A549 (cell line): ENCODE measurements at regions not wholly inside any gene's neighbourhood (a gene's known extent, or its start where the extent isn't known, plus 50 kb on each side); places are given as distances from the start of the nearest gene placed in this dataset.

Experiments
- ATAC-seq, 2 experiments: fragments of 200-7000 bp in 1 of 2; fragments of >200 bp in 1 of 2; cut with Nextera tagmentation in 1 of 2; cut with Tn5 transposase in 1 of 2; 3 replicates each; pipeline versions ENCODE4 v1.8.0 to v1.9.1; 2018 to 2020; ENCODE audit warnings: mild to moderate bottlenecking in 1 of 2, moderate library complexity in 1 of 2
- CTCF ChIA-PET: fragments of 300-600 bp; sonication (Branson Sonifier 250); formaldehyde crosslinking; extraction: SDS; loops from one replicate; lab custom pipeline; 2021; ENCODE audit warnings: antibody characterized with exemption, inconsistent platforms; lab: Yijun Ruan, JAX
- POLR2A ChIA-PET: fragments of 350-600 bp; formaldehyde crosslinking; extraction: SDS; loops from one replicate; lab custom pipeline; 2021; ENCODE audit warnings: antibody characterized with exemption, inconsistent platforms; lab: Yijun Ruan, JAX
- DNase-seq, 2 experiments: peaks; one replicate each; pipeline versions ENCODE4 v3.0.0 to v3.0.0-alpha.2; 2011 to 2016; ENCODE audit warnings: low read depth in 1 of 2, low spot score in 1 of 2
- FAIRE-seq: peaks from 2 replicates; lab custom pipeline; 2011; peaks lifted over from hg19 to GRCh38; lab: Jason Lieb, UNC
- H3K27ac ChIP-seq, 2 experiments: fragments of >200 bp; sonication (Bioruptor Twin); formaldehyde crosslinking; 3 replicates each; pipeline ENCODE4 v1.5.1; 2016 to 2017
- H3K4me1 ChIP-seq: fragments of >200 bp; sonication (Bioruptor Twin); formaldehyde crosslinking; 3 replicates; pipeline ENCODE4 v1.6.1; 2016
- H3K4me2 ChIP-seq: fragments of >200 bp; sonication (Bioruptor Twin); formaldehyde crosslinking; 3 replicates; pipeline ENCODE4 v1.6.1; 2016
- H3K4me3 ChIP-seq: fragments of >200 bp; sonication (Bioruptor Twin); formaldehyde crosslinking; 3 replicates; pipeline ENCODE4 v1.5.1; 2016
- H3K9me3 ChIP-seq: fragments of >200 bp; sonication (Bioruptor Twin); formaldehyde crosslinking; 3 replicates; pipeline ENCODE4 v1.6.1; 2016
- ATOH8 ChIP-seq: fragments of 250-450 bp; sonication (Bioruptor Pico); IDR thresholded peaks from 2 replicates; pipeline ENCODE4 v1.5.0; 2020; ENCODE audit warnings: low read depth, mild to moderate bottlenecking, moderate library complexity
- BCL3 ChIP-seq: fragments of >200 bp; sonication (Bioruptor Twin); formaldehyde crosslinking; IDR thresholded peaks from 3 replicates; pipeline ENCODE4 v1.6.1; 2016
- BHLHE40 ChIP-seq: IDR thresholded peaks from 2 replicates; pipeline ENCODE4 v1.6.1; 2012; ENCODE audit warnings: low read depth, low read length, inconsistent platforms
- CTCF ChIP-seq: fragments of >200 bp; sonication (Bioruptor Twin); formaldehyde crosslinking; IDR thresholded peaks from 3 replicates; pipeline ENCODE4 v1.5.1; 2016
- FOSB ChIP-seq: fragments of 250-450 bp; sonication (Bioruptor Pico); IDR thresholded peaks from 2 replicates; pipeline ENCODE4 v1.5.0; 2020; ENCODE audit warnings: mild to moderate bottlenecking, moderate library complexity
- FOSL2 ChIP-seq, 2 experiments: fragments of 450-650 bp in 1 of 2; fragments of >200 bp in 1 of 2; sonication (Bioruptor Twin) in 1 of 2; formaldehyde crosslinking; IDR thresholded peaks; 2 replicates each; pipeline versions ENCODE4 v1.5.0 to v1.6.1; 2016 to 2020; ENCODE audit warnings: mild to moderate bottlenecking in 1 of 2, moderate library complexity in 1 of 2
- HMGXB4 ChIP-seq: fragments of 250-450 bp; sonication (Bioruptor Pico); IDR thresholded peaks from 2 replicates; pipeline ENCODE4 v1.5.0; 2021; ENCODE audit warnings: mild to moderate bottlenecking, moderate library complexity, borderline replicate concordance
- KDM1A ChIP-seq: fragments of 200-600 bp; sonication (generic); IDR thresholded peaks from 2 replicates; pipeline ENCODE4 v1.6.1; 2016; ENCODE audit warnings: low read depth, mild to moderate bottlenecking
- KDM5A ChIP-seq: fragments of 200-600 bp; sonication (generic); IDR thresholded peaks from 2 replicates; pipeline ENCODE4 v1.6.1; 2016; ENCODE audit warnings: antibody characterized with exemption, mild to moderate bottlenecking
- MAFK ChIP-seq: fragments of 450-650 bp; IDR thresholded peaks from 2 replicates; pipeline ENCODE4 v1.6.1; 2014; ENCODE audit not compliant: partially characterized antibody
- MYC ChIP-seq: IDR thresholded peaks from 2 replicates; pipeline ENCODE4 v1.6.1; 2012; ENCODE audit warnings: mild to moderate bottlenecking, inconsistent platforms, low read length, improper control_type of control experiment, borderline replicate concordance
- POLR2A ChIP-seq: IDR thresholded peaks from 2 replicates; pipeline ENCODE4 v1.6.1; 2012; ENCODE audit warnings: mild to moderate bottlenecking, low read length
- RAD21 ChIP-seq, 2 experiments: fragments of >200 bp in 1 of 2; sonication (Bioruptor Twin) in 1 of 2; formaldehyde crosslinking in 1 of 2; IDR thresholded peaks in 1 of 2; conservative IDR thresholded peaks in 1 of 2; 2 replicates in 1 of 2; 3 replicates in 1 of 2; pipeline ENCODE4 v1.6.1; 2012 to 2018; ENCODE audit warnings: inconsistent platforms in 1 of 2
- RFX5 ChIP-seq: fragments of 450-650 bp; IDR thresholded peaks from 2 replicates; pipeline ENCODE4 v1.7.1; 2014; ENCODE audit warnings: antibody characterized with exemption, mild to moderate bottlenecking, moderate library complexity
- SMC3 ChIP-seq: fragments of >200 bp; sonication (Bioruptor Twin); formaldehyde crosslinking; IDR thresholded peaks from 3 replicates; pipeline ENCODE4 v1.6.1; 2018; ENCODE audit warnings: inconsistent platforms
- TFCP2L1 ChIP-seq: fragments of 250-450 bp; sonication (Bioruptor Pico); IDR thresholded peaks from 2 replicates; pipeline ENCODE4 v1.5.0; 2021; ENCODE audit warnings: mild to moderate bottlenecking
- WGBS: methylation state at CpG from one replicate; pipeline ENCODE4 v1.1.6; 2017; ENCODE audit errors: missing lambda C conversion rate; 5-methylcytosine and 5-hydroxymethylcytosine counted together

GRCh38 chr2:140164449-140164848 lies 1384.3 kb upstream of the NXPH2 start:
- no peak overlapping the region for H3K27ac ChIP-seq
- H3K9me3 ChIP-seq = no peaks in the 10 kb centered on the region
- POLR2A ChIA-PET = no interaction called here
- ATAC-seq (no peak), FAIRE-seq (no peak), DNase-seq (no peak)
- WGBS = 32% methylated on average over 1 of the region's 1 CpG
- no peaks in the 10 kb centered on the region for H3K4me1 ChIP-seq
- H3K4me2 ChIP-seq = no peak overlapping the region
- no peak overlapping the region for H3K4me3 ChIP-seq
- TF ChIP-seq POLR2A (no peak), MYC (no peak), SMC3 (no peak), KDM1A (no peak), CTCF (no peak), HMGXB4 (CRISPR knock-in tag) (no peak), BHLHE40 (no peak), RFX5 (no peak), FOSL2 (IDR thresholded peaks at IDR 0.05) (no peak), FOSL2 (CRISPR knock-in tag; IDR thresholded peaks at IDR 0.05) (no peak)
- CTCF ChIA-PET = no interaction called here

- WGBS = 9% methylated on average over 2 of the region's 2 CpGs
- Histone ChIP-seq H3K27ac (no peak overlapping the region), H3K4me1 (no peaks in the 10 kb centered on the region), H3K9me3 (no peaks in the 10 kb centered on the region), H3K4me3 (no peak overlapping the region), H3K4me2 (no peak overlapping the region)
- ChIA-PET POLR2A (no interaction called here), CTCF (no interaction called here)
- FAIRE-seq (no peak), DNase-seq (no peak), ATAC-seq (no peak)
- TF ChIP-seq RAD21 (conservative IDR thresholded peaks at IDR 0.05 in 1 of 2, IDR thresholded peaks at IDR 0.05 in 1 of 2) (no peak), BCL3 (no peak), FOSB (CRISPR knock-in tag) (no peak), TFCP2L1 (no peak), KDM1A (no peak), ATOH8 (CRISPR knock-in tag) (no peak), MAFK (peak; percentile 38)
Measured at GRCh38 chr2:140158259-140158658, 1378.1 kb upstream of the NXPH2 start.

GRCh38 chr2:140157816-140158215 lies 1377.6 kb upstream of the NXPH2 start:
- 18% methylated on average over 5 of the region's 5 CpGs for WGBS
- no peak for DNase-seq
- POLR2A ChIA-PET = no interaction called here
- TF ChIP-seq MAFK = peak; percentile 9
- no peak for TF ChIP-seq KDM5A
- TF ChIP-seq, all 56 proteins: peak for 1
- no peak overlapping the region for H3K4me3 ChIP-seq
- H3K4me1 ChIP-seq = no peaks in the 10 kb centered on the region
- H3K9me3 ChIP-seq = no peaks in the 10 kb centered on the region
- H3K4me2 ChIP-seq = no peak overlapping the region
- ATAC-seq = no peak
- FAIRE-seq = no peak
- CTCF ChIA-PET = interaction anchor here (0.6 kb wide), 1 partner anchor 746 kb away, joined by 3 read pairs; no protein-coding TSS in a partner anchor
- no peak overlapping the region for H3K27ac ChIP-seq
